ENCODE measurements at regions not wholly inside any gene's neighbourhood (a gene's known extent, or its start where the extent isn't known, plus 50 kb on each side); places are given as distances from the start of the nearest gene placed in this dataset.

DNA sequence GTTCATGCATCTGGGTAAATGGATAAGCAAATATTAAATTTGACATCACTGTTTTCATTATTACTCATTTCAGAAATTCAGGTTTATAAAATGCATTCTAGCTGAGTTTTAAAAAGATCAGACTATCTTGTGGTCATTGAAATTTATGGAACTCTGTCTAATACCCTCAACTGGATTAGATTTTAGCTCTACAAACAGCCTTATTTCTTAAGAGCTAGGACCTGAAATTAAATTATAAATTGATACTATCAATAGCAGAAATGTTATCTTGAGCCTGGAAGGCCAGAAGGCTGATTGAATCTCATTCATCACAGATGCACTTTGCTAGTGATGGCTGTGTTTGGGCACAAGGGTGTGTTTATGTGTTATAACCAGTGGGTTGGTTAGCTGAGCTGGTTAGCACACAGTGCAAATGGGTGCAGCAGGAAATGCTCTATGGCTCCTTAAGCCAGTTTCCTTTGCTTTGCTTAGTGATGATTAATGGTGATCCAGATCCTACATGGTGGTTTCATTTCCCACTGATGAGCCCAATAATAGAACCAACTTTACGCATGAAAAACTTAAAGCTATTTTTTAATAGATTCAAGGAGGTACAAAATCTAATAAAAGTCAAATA is 310.8 kb upstream of the KLF12 start:
- Histone ChIP-seq H3K4me3 (no peak overlapping the region), H3K4me1 (peaks cover 5% of the 10 kb centered on the region), H3K36me3 (no peaks in the 10 kb centered on the region), H3K27me3 (no peaks in the 10 kb centered on the region), H3K27ac (no peak overlapping the region), H3K9me3 (no peaks in the 10 kb centered on the region)
- intact Hi-C loops (cut with DNase I), result no loop called here
- TF ChIP-seq POLR2AphosphoS5 (IDR thresholded peaks at IDR 0.05; ENCODE audit: insufficient read depth in 1 of 2, low read depth in 1 of 2) (no peak), POLR2A (IDR thresholded peaks at IDR 0.05) (no peak)
- TF ChIP-seq, protein P1, sequence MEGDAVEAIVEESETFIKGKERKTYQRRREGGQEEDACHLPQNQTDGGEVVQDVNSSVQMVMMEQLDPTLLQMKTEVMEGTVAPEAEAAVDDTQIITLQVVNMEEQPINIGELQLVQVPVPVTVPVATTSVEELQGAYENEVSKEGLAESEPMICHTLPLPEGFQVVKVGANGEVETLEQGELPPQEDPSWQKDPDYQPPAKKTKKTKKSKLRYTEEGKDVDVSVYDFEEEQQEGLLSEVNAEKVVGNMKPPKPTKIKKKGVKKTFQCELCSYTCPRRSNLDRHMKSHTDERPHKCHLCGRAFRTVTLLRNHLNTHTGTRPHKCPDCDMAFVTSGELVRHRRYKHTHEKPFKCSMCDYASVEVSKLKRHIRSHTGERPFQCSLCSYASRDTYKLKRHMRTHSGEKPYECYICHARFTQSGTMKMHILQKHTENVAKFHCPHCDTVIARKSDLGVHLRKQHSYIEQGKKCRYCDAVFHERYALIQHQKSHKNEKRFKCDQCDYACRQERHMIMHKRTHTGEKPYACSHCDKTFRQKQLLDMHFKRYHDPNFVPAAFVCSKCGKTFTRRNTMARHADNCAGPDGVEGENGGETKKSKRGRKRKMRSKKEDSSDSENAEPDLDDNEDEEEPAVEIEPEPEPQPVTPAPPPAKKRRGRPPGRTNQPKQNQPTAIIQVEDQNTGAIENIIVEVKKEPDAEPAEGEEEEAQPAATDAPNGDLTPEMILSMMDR (IDR thresholded peaks at IDR 0.05), result no peak
- DNase-seq (ENCODE audit: extremely low spot score in 2 of 2), result no peak

GRCh38 chr13:74444161-74444571 is 310.0 kb upstream of the KLF12 start:
- Histone ChIP-seq H3K4me1 (peaks cover 5% of the 10 kb centered on the region), H3K27me3 (no peaks in the 10 kb centered on the region), H3K4me3 (no peak overlapping the region), H3K36me3 (no peaks in the 10 kb centered on the region), H3K27ac (no peak overlapping the region), H3K9me3 (no peaks in the 10 kb centered on the region)
- TF ChIP-seq, protein P1 (IDR thresholded peaks at IDR 0.05), result no peak
- TF ChIP-seq POLR2AphosphoS5 (IDR thresholded peaks at IDR 0.05; ENCODE audit: insufficient read depth in 1 of 2, low read depth in 1 of 2) (no peak), POLR2A (IDR thresholded peaks at IDR 0.05) (no peak)
- no peak for DNase-seq (ENCODE audit: extremely low spot score in 2 of 2)
- intact Hi-C loops (cut with DNase I), result no loop called here

DNA sequence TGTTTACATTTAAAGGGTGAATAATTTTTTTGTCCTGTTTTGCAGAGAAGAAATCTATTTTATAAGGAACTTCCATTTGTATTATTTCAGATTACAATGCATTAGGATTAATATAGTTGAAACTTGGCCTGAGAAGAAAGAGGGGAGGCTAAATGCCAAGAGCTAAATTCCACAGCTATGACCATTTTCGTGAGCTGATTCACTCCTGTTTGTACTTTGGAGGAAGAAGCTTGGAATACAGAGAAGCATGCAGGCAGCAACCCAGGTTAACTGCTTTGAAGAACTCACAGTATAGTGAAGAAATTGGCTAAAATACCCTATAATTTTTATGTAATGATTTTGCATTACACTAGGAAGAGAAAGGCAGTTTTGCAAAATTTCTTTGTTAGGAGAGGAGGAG is 309.4 kb upstream of the KLF12 start:
- intact Hi-C loops (cut with DNase I), result no loop called here
- Histone ChIP-seq H3K4me1 (peaks cover 5% of the 10 kb centered on the region), H3K36me3 (no peaks in the 10 kb centered on the region), H3K27me3 (no peaks in the 10 kb centered on the region), H3K4me3 (no peak overlapping the region), H3K9me3 (no peaks in the 10 kb centered on the region), H3K27ac (no peak overlapping the region)
- no peak for DNase-seq (ENCODE audit: extremely low spot score in 2 of 2)
- TF ChIP-seq POLR2AphosphoS5 (IDR thresholded peaks at IDR 0.05; ENCODE audit: insufficient read depth in 1 of 2, low read depth in 1 of 2), result no peak
- TF ChIP-seq, protein P1 (IDR thresholded peaks at IDR 0.05), result no peak
- TF ChIP-seq POLR2A (IDR thresholded peaks at IDR 0.05), result no peak

- TF ChIP-seq POLR2A (IDR thresholded peaks at IDR 0.05) (no peak), POLR2AphosphoS5 (IDR thresholded peaks at IDR 0.05; ENCODE audit: insufficient read depth in 1 of 2, low read depth in 1 of 2) (no peak)
- TF ChIP-seq, protein P1 (IDR thresholded peaks at IDR 0.05), result no peak
- intact Hi-C loops (cut with DNase I), result no loop called here
- DNase-seq (ENCODE audit: extremely low spot score in 2 of 2), result no peak
- Histone ChIP-seq H3K4me1 (peaks cover 5% of the 10 kb centered on the region), H3K9me3 (no peaks in the 10 kb centered on the region), H3K36me3 (no peaks in the 10 kb centered on the region), H3K27ac (no peak overlapping the region), H3K4me3 (no peak overlapping the region), H3K27me3 (no peaks in the 10 kb centered on the region)
Observed at GRCh38 chr13:74442751-74443150, 308.5 kb upstream of the KLF12 start.

GRCh38 chr13:74438901-74439300 is 304.7 kb upstream of the KLF12 start:
- TF ChIP-seq POLR2A (IDR thresholded peaks at IDR 0.05) (no peak), POLR2AphosphoS5 (IDR thresholded peaks at IDR 0.05; ENCODE audit: insufficient read depth in 1 of 2, low read depth in 1 of 2) (no peak)
- TF ChIP-seq, protein P1 (IDR thresholded peaks at IDR 0.05), result no peak
- H3K27ac ChIP-seq, result no peak overlapping the region
- no peak overlapping the region for H3K4me3 ChIP-seq
- H3K27me3 ChIP-seq, result no peaks in the 10 kb centered on the region
- intact Hi-C loops (cut with DNase I), result no loop called here
- no peak for DNase-seq (ENCODE audit: extremely low spot score in 2 of 2)
- no peaks in the 10 kb centered on the region for H3K9me3 ChIP-seq
- no peaks in the 10 kb centered on the region for H3K36me3 ChIP-seq
- peaks cover 5% of the 10 kb centered on the region for H3K4me1 ChIP-seq
